SK-N-MC (cell line): ENCODE measurements at regions not wholly inside any gene's neighbourhood (a gene's known extent, or its start where the extent isn't known, plus 50 kb on each side); places are given as distances from the start of the nearest gene placed in this dataset.

Experiments used
- DNase-seq: peaks from one replicate; pipeline ENCODE4 v3.0.0-alpha.2; 2011; ENCODE audit warnings: low read depth, low spot score
- H3K27ac ChIP-seq: fragments of 200-600 bp; sonication (generic); 2 replicates; pipeline ENCODE4 v1.5.1; 2016; ENCODE audit warnings: mixed run types
- H3K36me3 ChIP-seq: fragments of 200-600 bp; sonication (generic); 2 replicates; pipeline ENCODE4 v1.6.1; 2017; ENCODE audit warnings: antibody characterized with exemption, low read length, mixed read lengths; ENCODE audit not compliant: insufficient read depth
- H3K4me3 ChIP-seq: fragments of 200-600 bp; sonication (generic); 2 replicates; pipeline ENCODE4 v1.5.1; 2016
- H3K9ac ChIP-seq: fragments of 200-600 bp; sonication (generic); 2 replicates; pipeline ENCODE4 v1.8.0; 2017; ENCODE audit warnings: mixed run types, mixed read lengths; ENCODE audit not compliant: insufficient read length
- H3K9me3 ChIP-seq: fragments of 200-600 bp; sonication (generic); 2 replicates; pipeline ENCODE4 v1.6.1; 2017; ENCODE audit warnings: low read depth, mild to moderate bottlenecking, antibody characterized with exemption, low read length, moderate library complexity, mixed read lengths
- EZH2 ChIP-seq: fragments of 200-600 bp; sonication (generic); IDR thresholded peaks from one replicate; pipeline ENCODE4 v1.6.1; 2017; ENCODE audit warnings: antibody characterized with exemption
- FOXP2 ChIP-seq: optimal IDR thresholded peaks from 2 replicates; pipeline ENCODE3; 2011; ENCODE audit warnings: mild to moderate bottlenecking, moderate library complexity; ENCODE audit not compliant: insufficient read depth; ENCODE audit errors: extremely low read length, control extremely low read depth
- POLR2AphosphoS5 ChIP-seq: IDR thresholded peaks from 2 replicates; pipeline ENCODE4 v1.6.1; 2012; ENCODE audit warnings: mild to moderate bottlenecking, low read depth, low read length, borderline replicate concordance

GRCh38 chr7:136601772-136602171 is 266.7 kb upstream of the CHRM2 start:
- H3K4me3 ChIP-seq = no peak overlapping the region
- DNase-seq = no peak
- no peaks in the 10 kb centered on the region for H3K9me3 ChIP-seq
- H3K36me3 ChIP-seq = no peaks in the 10 kb centered on the region
- TF ChIP-seq EZH2 (no peak), POLR2AphosphoS5 (no peak), FOXP2 (no peak)
- no peak overlapping the region for H3K27ac ChIP-seq
- H3K9ac ChIP-seq = no peak overlapping the region

- no peak for DNase-seq
- Histone ChIP-seq H3K9ac (no peak overlapping the region), H3K36me3 (no peaks in the 10 kb centered on the region), H3K27ac (no peak overlapping the region), H3K9me3 (no peaks in the 10 kb centered on the region), H3K4me3 (no peak overlapping the region)
- TF ChIP-seq POLR2AphosphoS5 (no peak), FOXP2 (no peak), EZH2 (no peak)
Observed at GRCh38 chr7:136600475-136600874, 268.0 kb upstream of the CHRM2 start.

GRCh38 chr7:136594739-136595144 is 273.7 kb upstream of the CHRM2 start:
- TF ChIP-seq EZH2 = no peak
- TF ChIP-seq FOXP2 = no peak
- no peak for TF ChIP-seq POLR2AphosphoS5
- no peaks in the 10 kb centered on the region for H3K9me3 ChIP-seq
- H3K27ac ChIP-seq = no peak overlapping the region
- no peak overlapping the region for H3K9ac ChIP-seq
- no peaks in the 10 kb centered on the region for H3K36me3 ChIP-seq
- no peak overlapping the region for H3K4me3 ChIP-seq
- DNase-seq = no peak

GRCh38 chr7:136588216-136588615 is 280.2 kb upstream of the CHRM2 start:
- TF ChIP-seq FOXP2 (no peak), EZH2 (no peak), POLR2AphosphoS5 (no peak)
- no peak for DNase-seq
- no peak overlapping the region for H3K9ac ChIP-seq
- no peak overlapping the region for H3K4me3 ChIP-seq
- H3K27ac ChIP-seq = no peak overlapping the region
- H3K36me3 ChIP-seq = no peaks in the 10 kb centered on the region
- no peaks in the 10 kb centered on the region for H3K9me3 ChIP-seq

GRCh38 chr7:136585954-136586670 is 282.3 kb upstream of the CHRM2 start:
- TF ChIP-seq POLR2AphosphoS5 (no peak), FOXP2 (no peak), EZH2 (no peak)
- no peaks in the 10 kb centered on the region for H3K36me3 ChIP-seq

GRCh38 chr7:136566491-136566890 is 302.0 kb upstream of the CHRM2 start:
- no peak overlapping the region for H3K9ac ChIP-seq
- no peak overlapping the region for H3K4me3 ChIP-seq
- no peak overlapping the region for H3K27ac ChIP-seq
- no peak for DNase-seq
- no peaks in the 10 kb centered on the region for H3K9me3 ChIP-seq
- no peaks in the 10 kb centered on the region for H3K36me3 ChIP-seq
- TF ChIP-seq FOXP2 = no peak
- no peak for TF ChIP-seq POLR2AphosphoS5
- no peak for TF ChIP-seq EZH2

More at GRCh38 chr7:136585954-136586670, 282.3 kb upstream of the CHRM2 start:
- no peak for DNase-seq
- Histone ChIP-seq H3K27ac (no peak overlapping the region), H3K9me3 (no peaks in the 10 kb centered on the region), H3K4me3 (no peak overlapping the region), H3K9ac (no peak overlapping the region)

GRCh38 chr7:136555933-136556332 is 312.5 kb upstream of the CHRM2 start:
- Histone ChIP-seq H3K4me3 (no peak overlapping the region), H3K27ac (no peak overlapping the region), H3K9ac (no peak overlapping the region), H3K36me3 (no peaks in the 10 kb centered on the region), H3K9me3 (no peaks in the 10 kb centered on the region)
- peak; percentile 63 for DNase-seq
- no peak for TF ChIP-seq POLR2AphosphoS5

- no peaks in the 10 kb centered on the region for H3K36me3 ChIP-seq
- H3K9ac ChIP-seq = no peak overlapping the region
- no peaks in the 10 kb centered on the region for H3K9me3 ChIP-seq
- H3K27ac ChIP-seq = no peak overlapping the region
- no peak for TF ChIP-seq FOXP2
- TF ChIP-seq EZH2 = no peak
- TF ChIP-seq POLR2AphosphoS5 = no peak
- DNase-seq = no peak
- no peak overlapping the region for H3K4me3 ChIP-seq
Observed at GRCh38 chr7:136551618-136552017, 316.8 kb upstream of the CHRM2 start.

GRCh38 chr7:136549756-136550155 is 318.7 kb upstream of the CHRM2 start:
- DNase-seq = no peak
- no peak for TF ChIP-seq POLR2AphosphoS5
- Histone ChIP-seq H3K36me3 (no peaks in the 10 kb centered on the region), H3K9ac (no peak overlapping the region), H3K27ac (no peak overlapping the region), H3K9me3 (no peaks in the 10 kb centered on the region), H3K4me3 (no peak overlapping the region)
